ENCODE measurements at regions not wholly inside any gene's neighbourhood (a gene's known extent, or its start where the extent isn't known, plus 50 kb on each side); places are given as distances from the start of the nearest gene placed in this dataset.
A peak's percentile ranks its signal among the peaks of the same experiment; 100 is the strongest.

- TF ChIP-seq TEAD4 (IDR thresholded peaks at IDR 0.05): no peak
- no peak for TF ChIP-seq EP300 (IDR thresholded peaks at IDR 0.05; ENCODE audit: borderline replicate concordance)
- TF ChIP-seq MAX (IDR thresholded peaks at IDR 0.05): no peak
- no peak for TF ChIP-seq EGR1 (IDR thresholded peaks at IDR 0.05)
- TF ChIP-seq CEBPB (IDR thresholded peaks at IDR 0.05): no peak
- TF ChIP-seq USF1 (IDR thresholded peaks at IDR 0.05): no peak
- no peak for TF ChIP-seq CREB1 (IDR thresholded peaks at IDR 0.05; ENCODE audit: low read depth)
- no peak for TF ChIP-seq FOXM1 (IDR thresholded peaks at IDR 0.05; ENCODE audit: borderline replicate concordance, low read depth)
- TF ChIP-seq TAF1 (IDR thresholded peaks at IDR 0.05; ENCODE audit: low read depth): no peak
- TF ChIP-seq NFIC (IDR thresholded peaks at IDR 0.05): no peak
- no peak for TF ChIP-seq RAD21 (IDR thresholded peaks at IDR 0.05; ENCODE audit: low read depth)
- TF ChIP-seq ZBTB7A (IDR thresholded peaks at IDR 0.05; ENCODE audit: low read depth): no peak
- no peak for TF ChIP-seq TCF12 (IDR thresholded peaks at IDR 0.05; ENCODE audit: low read depth)
- TF ChIP-seq YY1 (IDR thresholded peaks at IDR 0.05; ENCODE audit: low read depth): no peak
- no peak for TF ChIP-seq REST (IDR thresholded peaks at IDR 0.05; ENCODE audit: low read depth)
These were observed 748.7 kb upstream of the GOLIM4 start for GRCh38 chr3:168844472-168844871.

GRCh38 chr3:168843481-168843880 is 747.8 kb upstream of the GOLIM4 start:
- TF ChIP-seq YY1 (IDR thresholded peaks at IDR 0.05; ENCODE audit: low read depth): no peak
- TF ChIP-seq CREB1 (IDR thresholded peaks at IDR 0.05; ENCODE audit: low read depth): no peak
- no peak for TF ChIP-seq REST (IDR thresholded peaks at IDR 0.05; ENCODE audit: low read depth)
- TF ChIP-seq FOXM1 (IDR thresholded peaks at IDR 0.05; ENCODE audit: borderline replicate concordance, low read depth): no peak
- no peak for TF ChIP-seq NFIC (IDR thresholded peaks at IDR 0.05)
- no peak for TF ChIP-seq EP300 (IDR thresholded peaks at IDR 0.05; ENCODE audit: borderline replicate concordance)
- no peak for TF ChIP-seq EGR1 (IDR thresholded peaks at IDR 0.05)
- TF ChIP-seq RAD21 (IDR thresholded peaks at IDR 0.05; ENCODE audit: low read depth): no peak
- TF ChIP-seq ZBTB7A (IDR thresholded peaks at IDR 0.05; ENCODE audit: low read depth): no peak
- TF ChIP-seq MAX (IDR thresholded peaks at IDR 0.05): no peak
- TF ChIP-seq TCF12 (IDR thresholded peaks at IDR 0.05; ENCODE audit: low read depth): no peak
- TF ChIP-seq CEBPB (IDR thresholded peaks at IDR 0.05): no peak
- TF ChIP-seq TEAD4 (IDR thresholded peaks at IDR 0.05): no peak
- TF ChIP-seq USF1 (IDR thresholded peaks at IDR 0.05): no peak
- no peak for TF ChIP-seq TAF1 (IDR thresholded peaks at IDR 0.05; ENCODE audit: low read depth)

- TF ChIP-seq FOXM1 (IDR thresholded peaks at IDR 0.05; ENCODE audit: borderline replicate concordance, low read depth) (no peak), TCF12 (IDR thresholded peaks at IDR 0.05; ENCODE audit: low read depth) (no peak), EP300 (IDR thresholded peaks at IDR 0.05; ENCODE audit: borderline replicate concordance) (no peak), CREB1 (IDR thresholded peaks at IDR 0.05; ENCODE audit: low read depth) (no peak)
These were observed 743.9 kb upstream of the GOLIM4 start for GRCh38 chr3:168839653-168840052.

GRCh38 chr3:168834558-168834957 is 738.8 kb upstream of the GOLIM4 start:
- no peak for TF ChIP-seq EGR1 (IDR thresholded peaks at IDR 0.05)
- TF ChIP-seq FOXM1 (IDR thresholded peaks at IDR 0.05; ENCODE audit: borderline replicate concordance, low read depth): no peak
- peak; percentile 60 for TF ChIP-seq REST (IDR thresholded peaks at IDR 0.05; ENCODE audit: low read depth)
- TF ChIP-seq TEAD4 (IDR thresholded peaks at IDR 0.05): no peak
- TF ChIP-seq NFIC (IDR thresholded peaks at IDR 0.05): no peak
- no peak for TF ChIP-seq ZBTB7A (IDR thresholded peaks at IDR 0.05; ENCODE audit: low read depth)
- TF ChIP-seq TCF12 (IDR thresholded peaks at IDR 0.05; ENCODE audit: low read depth): no peak

- TF ChIP-seq TEAD4 (IDR thresholded peaks at IDR 0.05) (no peak), USF1 (IDR thresholded peaks at IDR 0.05) (no peak), EP300 (IDR thresholded peaks at IDR 0.05; ENCODE audit: borderline replicate concordance) (no peak), TAF1 (IDR thresholded peaks at IDR 0.05; ENCODE audit: low read depth) (no peak), ZBTB7A (IDR thresholded peaks at IDR 0.05; ENCODE audit: low read depth) (no peak), NFIC (IDR thresholded peaks at IDR 0.05) (no peak), EGR1 (IDR thresholded peaks at IDR 0.05) (no peak), CREB1 (IDR thresholded peaks at IDR 0.05; ENCODE audit: low read depth) (no peak), REST (IDR thresholded peaks at IDR 0.05; ENCODE audit: low read depth) (no peak), MAX (IDR thresholded peaks at IDR 0.05) (no peak), YY1 (IDR thresholded peaks at IDR 0.05; ENCODE audit: low read depth) (no peak), RAD21 (IDR thresholded peaks at IDR 0.05; ENCODE audit: low read depth) (no peak), CEBPB (IDR thresholded peaks at IDR 0.05) (no peak), FOXM1 (IDR thresholded peaks at IDR 0.05; ENCODE audit: borderline replicate concordance, low read depth) (no peak)
These were observed 733.2 kb upstream of the GOLIM4 start for GRCh38 chr3:168828943-168829342.
